ENCODE measurements at regions not wholly inside any gene's neighbourhood (a gene's known extent, or its start where the extent isn't known, plus 50 kb on each side); places are given as distances from the start of the nearest gene placed in this dataset.
"Not testable (repeated sequence)": the region's sequence is repeated elsewhere in the genome, so short reads cannot be mapped to it uniquely, and the experiment has no call there.

DNA sequence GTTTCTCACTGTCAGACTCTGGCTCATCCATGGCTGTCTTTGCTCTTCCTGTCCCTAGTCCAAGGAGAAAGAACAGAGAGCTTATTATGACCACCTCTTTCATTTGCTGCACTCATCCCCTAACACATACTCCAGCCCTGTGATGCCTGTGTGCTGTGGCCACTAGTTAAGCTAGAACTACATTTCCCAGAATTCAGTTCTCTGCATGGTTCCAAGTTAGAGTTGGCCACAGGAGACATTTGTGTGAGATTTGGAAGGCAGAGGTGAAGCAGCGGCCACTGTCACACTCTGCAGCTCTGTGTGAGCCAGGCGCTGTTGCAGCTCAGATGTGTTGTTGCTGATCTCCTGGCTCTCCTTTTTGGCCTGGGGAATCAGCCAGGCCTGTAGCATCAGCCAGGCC lies 188.2 kb upstream of the ATP6AP2 start:
- H3K4me1 Mint-ChIP-seq (ENCODE audit: low read depth) = no peaks in the 10 kb centered on the region
- H3K27ac Mint-ChIP-seq = no peak overlapping the region
- H3K9me3 Mint-ChIP-seq (ENCODE audit: low read depth) = peaks cover 6% of the 10 kb centered on the region
- DNase-seq (ENCODE audit: low spot score, unreplicated experiment) = no peak
- H3K4me3 Mint-ChIP-seq (ENCODE audit: low read depth) = no peak overlapping the region
- no peak for TF ChIP-seq CTCF (IDR thresholded peaks at IDR 0.05; ENCODE audit: unreplicated experiment)
- no peaks in the 10 kb centered on the region for H3K36me3 Mint-ChIP-seq (ENCODE audit: insufficient read depth)
- no peaks in the 10 kb centered on the region for H3K27me3 Mint-ChIP-seq

GRCh38 chrX:40391662-40392061 lies 189.1 kb upstream of the ATP6AP2 start:
- DNase-seq (ENCODE audit: low spot score, unreplicated experiment) = no peak
- H3K36me3 Mint-ChIP-seq (ENCODE audit: insufficient read depth) = no peaks in the 10 kb centered on the region
- no peaks in the 10 kb centered on the region for H3K27me3 Mint-ChIP-seq
- no peak overlapping the region for H3K27ac Mint-ChIP-seq
- TF ChIP-seq CTCF (IDR thresholded peaks at IDR 0.05; ENCODE audit: unreplicated experiment) = no peak
- H3K4me1 Mint-ChIP-seq (ENCODE audit: low read depth) = no peaks in the 10 kb centered on the region
- H3K9me3 Mint-ChIP-seq (ENCODE audit: low read depth) = peaks cover 3% of the 10 kb centered on the region
- no peak overlapping the region for H3K4me3 Mint-ChIP-seq (ENCODE audit: low read depth)

DNA sequence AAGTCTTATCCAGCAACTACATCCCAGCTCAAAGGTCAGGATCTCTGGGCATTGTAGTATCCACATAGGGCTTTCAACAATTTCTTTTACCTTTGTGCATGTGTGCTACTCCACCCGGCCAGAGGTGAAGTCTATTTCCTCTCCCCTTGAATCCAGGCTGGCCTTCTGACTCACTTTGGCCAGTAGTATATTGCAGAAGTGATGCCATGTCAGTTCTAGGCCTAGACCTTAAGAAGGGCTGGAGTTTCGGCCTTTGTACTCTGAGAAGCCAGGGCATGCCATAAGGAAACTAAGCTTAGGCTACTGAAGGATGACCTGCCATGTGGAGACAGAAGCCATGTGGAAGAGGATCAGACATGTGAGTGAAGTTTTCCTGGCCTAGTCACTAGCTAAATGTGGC lies 191.2 kb upstream of the ATP6AP2 start:
- H3K4me3 Mint-ChIP-seq (ENCODE audit: low read depth) = no peak overlapping the region
- TF ChIP-seq CTCF (IDR thresholded peaks at IDR 0.05; ENCODE audit: unreplicated experiment) = no peak

DNA sequence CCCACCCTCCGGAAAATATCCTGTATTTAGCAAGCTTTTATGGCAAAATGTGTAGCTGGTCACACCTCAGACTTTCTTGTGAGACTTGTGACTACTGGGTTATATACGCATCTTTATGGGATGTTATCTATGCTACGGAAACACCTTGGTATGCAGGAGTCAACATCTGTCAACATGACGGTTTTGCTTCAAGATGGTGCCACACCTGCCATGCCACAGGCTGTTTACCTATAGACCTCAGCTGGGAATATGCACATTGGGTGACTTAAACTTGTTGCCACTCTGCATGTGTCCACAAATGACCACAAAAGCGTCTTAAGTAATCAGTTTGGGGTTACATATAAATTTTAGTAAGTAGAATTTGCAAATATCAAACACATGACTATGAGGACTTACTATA lies 192.3 kb upstream of the ATP6AP2 start:
- peaks cover 7% of the 10 kb centered on the region for H3K9me3 Mint-ChIP-seq (ENCODE audit: low read depth)

More for the DNA sequence above, 191.2 kb upstream of the ATP6AP2 start:
- no peak overlapping the region for H3K27ac Mint-ChIP-seq
- no peak for DNase-seq (ENCODE audit: low spot score, unreplicated experiment)
- H3K27me3 Mint-ChIP-seq = no peaks in the 10 kb centered on the region
- H3K36me3 Mint-ChIP-seq (ENCODE audit: insufficient read depth) = no peaks in the 10 kb centered on the region
- H3K9me3 Mint-ChIP-seq (ENCODE audit: low read depth) = peaks cover 7% of the 10 kb centered on the region
- no peaks in the 10 kb centered on the region for H3K4me1 Mint-ChIP-seq (ENCODE audit: low read depth)

GRCh38 chrX:40387869-40388268 lies 192.9 kb upstream of the ATP6AP2 start:
- not testable (repeated sequence) for H3K36me3 Mint-ChIP-seq (ENCODE audit: insufficient read depth); H3K27ac Mint-ChIP-seq; H3K4me3 Mint-ChIP-seq (ENCODE audit: low read depth); DNase-seq (ENCODE audit: low spot score, unreplicated experiment); H3K9me3 Mint-ChIP-seq (ENCODE audit: low read depth); H3K4me1 Mint-ChIP-seq (ENCODE audit: low read depth); H3K27me3 Mint-ChIP-seq

More for the DNA sequence above, 192.3 kb upstream of the ATP6AP2 start:
- H3K36me3 Mint-ChIP-seq (ENCODE audit: insufficient read depth) = no peaks in the 10 kb centered on the region
- H3K27me3 Mint-ChIP-seq = no peaks in the 10 kb centered on the region
- no peak overlapping the region for H3K4me3 Mint-ChIP-seq (ENCODE audit: low read depth)
- DNase-seq (ENCODE audit: low spot score, unreplicated experiment) = no peak
- no peaks in the 10 kb centered on the region for H3K4me1 Mint-ChIP-seq (ENCODE audit: low read depth)
- no peak overlapping the region for H3K27ac Mint-ChIP-seq
- no peak for TF ChIP-seq CTCF (IDR thresholded peaks at IDR 0.05; ENCODE audit: unreplicated experiment)

- DNase-seq (ENCODE audit: low spot score, unreplicated experiment); H3K27ac Mint-ChIP-seq; H3K4me1 Mint-ChIP-seq (ENCODE audit: low read depth); H3K9me3 Mint-ChIP-seq (ENCODE audit: low read depth); H3K27me3 Mint-ChIP-seq; H3K4me3 Mint-ChIP-seq (ENCODE audit: low read depth); H3K36me3 Mint-ChIP-seq (ENCODE audit: insufficient read depth): not testable (repeated sequence)
Measured at GRCh38 chrX:40387311-40387710, 193.5 kb upstream of the ATP6AP2 start.

All from progenitor cell of endocrine pancreas (in vitro differentiated cells).